GM12878 (cell line): ENCODE measurements at regions not wholly inside any gene's neighbourhood (a gene's known extent, or its start where the extent isn't known, plus 50 kb on each side); places are given as distances from the start of the nearest gene placed in this dataset.

Source experiments
- ATAC-seq: fragments of 200-7000 bp; cut with Tn5 transposase; 3 replicates; pipeline ENCODE4 v1.9.1; 2020; ENCODE audit warnings: mild to moderate bottlenecking, moderate library complexity
- BruUV-seq: library from RNA; stranded (reverse); fragments of 400-500 nt; replicated peaks from 2 replicates; lab custom pipeline; 2021; lab: Mats Ljungman, UMichigan
- CTCF ChIA-PET: fragments of 300-600 bp; sonication (Branson Sonifier 250); formaldehyde crosslinking; extraction: SDS; loops from one replicate; lab custom pipeline; 2021; ENCODE audit warnings: inconsistent platforms; lab: Yijun Ruan, JAX
- POLR2A ChIA-PET: fragments of 350-600 bp; formaldehyde crosslinking; extraction: SDS; loops from one replicate; lab custom pipeline; 2021; ENCODE audit warnings: inconsistent platforms; lab: Charles Lee
- RAD21 ChIA-PET: fragments of 300-600 bp; sonication (Branson Sonifier 250); formaldehyde crosslinking; loops from one replicate; lab custom pipeline; 2023; ENCODE audit warnings: antibody characterized with exemption; ENCODE audit not compliant: unreplicated experiment; lab: Charles Lee
- SMC1A ChIA-PET: fragments of 300-600 bp; sonication (Branson Sonifier 250); formaldehyde crosslinking; loops from one replicate; lab custom pipeline; 2023; ENCODE audit not compliant: unreplicated experiment, uncharacterized antibody; lab: Charles Lee
- DNase-seq: peaks from one replicate; pipeline ENCODE4 v3.0.0-alpha.2; 2011; ENCODE audit warnings: low read depth, low spot score
- FAIRE-seq: peaks from 3 replicates; lab custom pipeline; 2011; peaks lifted over from hg19 to GRCh38; lab: Jason Lieb, UNC
- H2AFZ ChIP-seq: 2 replicates; pipeline ENCODE4 v1.6.0; 2011; ENCODE audit warnings: low read depth, low read length, control low read depth; ENCODE audit not compliant: control insufficient read depth
- H3K27ac ChIP-seq: 2 replicates; pipeline ENCODE4 v1.5.1; 2011; ENCODE audit warnings: control low read depth; ENCODE audit not compliant: control insufficient read depth, insufficient read depth
- H3K27me3 ChIP-seq, 2 experiments: replicated peaks in 1 of 2; 2 replicates each; pipeline versions ENCODE4 v1.6.0 to v1.6.1; 2011; ENCODE audit warnings: low read length in 1 of 2; ENCODE audit not compliant: control insufficient read depth in 2 of 2, insufficient read depth in 2 of 2
- H3K36me3 ChIP-seq, 2 experiments: 2 replicates each; pipeline ENCODE4 v1.5.1; 2011; ENCODE audit warnings: low read length in 1 of 2; ENCODE audit not compliant: control insufficient read depth in 2 of 2, insufficient read depth in 2 of 2
- H3K4me1 ChIP-seq: 2 replicates; pipeline ENCODE4 v1.6.1; 2011; ENCODE audit warnings: mild to moderate bottlenecking, low read length, moderate library complexity, mixed read lengths; ENCODE audit not compliant: control insufficient read depth, insufficient read depth
- H3K4me2 ChIP-seq: 2 replicates; pipeline ENCODE4 v1.6.0; 2011; ENCODE audit warnings: control low read depth; ENCODE audit not compliant: control insufficient read depth, insufficient read depth
- H3K4me3 ChIP-seq: fragments of 200-600 bp; sonication (generic); 2 replicates; pipeline ENCODE4 v1.5.1; 2016
- H3K79me2 ChIP-seq: 2 replicates; pipeline ENCODE4 v1.6.0; 2011; ENCODE audit warnings: low read length; ENCODE audit not compliant: control insufficient read depth, insufficient read depth
- H3K9ac ChIP-seq: 2 replicates; pipeline ENCODE4 v1.8.0; 2011; ENCODE audit warnings: low read length, control low read depth, mixed read lengths; ENCODE audit not compliant: control insufficient read depth, insufficient read depth
- H3K9me3 ChIP-seq: replicated peaks from 3 replicates; pipeline ENCODE4 v1.5.1; 2011; ENCODE audit warnings: mild to moderate bottlenecking, low read length; ENCODE audit not compliant: control insufficient read depth, insufficient read depth
- H4K20me1 ChIP-seq: 2 replicates; pipeline ENCODE4 v1.6.0; 2011; ENCODE audit not compliant: control insufficient read depth, insufficient read depth
- CHD4 ChIP-seq: fragments of 200-600 bp; sonication (generic); IDR thresholded peaks from 2 replicates; pipeline ENCODE4 v1.6.1; 2016; ENCODE audit warnings: mild to moderate bottlenecking
- FOXM1 ChIP-seq: IDR thresholded peaks from 2 replicates; pipeline ENCODE4 v1.6.1; 2012; ENCODE audit warnings: low read depth, mild to moderate bottlenecking, inconsistent platforms, low read length, moderate library complexity
- JUNB ChIP-seq: IDR thresholded peaks from 2 replicates; pipeline ENCODE4 v1.6.1; 2016; ENCODE audit warnings: antibody characterized with exemption, mild to moderate bottlenecking
- KAT2A ChIP-seq: conservative IDR thresholded peaks from 2 replicates; pipeline ENCODE4 v1.6.1; 2011; ENCODE audit warnings: low read depth, low read length; ENCODE audit not compliant: control insufficient read depth
- MTA3 ChIP-seq: IDR thresholded peaks from 2 replicates; pipeline ENCODE4 v1.6.1; 2012; ENCODE audit warnings: low read length, inconsistent platforms, borderline replicate concordance
- NFYB ChIP-seq: IDR thresholded peaks from 2 replicates; pipeline ENCODE4 v1.6.1; 2011; ENCODE audit warnings: low read depth, mild to moderate bottlenecking, low read length, improper control_type of control experiment, moderate library complexity; ENCODE audit not compliant: insufficient read depth
- NR2C1 ChIP-seq: fragments of 450-650 bp; IDR thresholded peaks from 2 replicates; pipeline ENCODE4 v1.6.1; 2017; ENCODE audit warnings: antibody characterized with exemption, mild to moderate bottlenecking, moderate library complexity
- NRF1 ChIP-seq: conservative IDR thresholded peaks from 2 replicates; pipeline ENCODE4 v1.6.1; 2011; ENCODE audit warnings: mild to moderate bottlenecking, low read depth, low read length, improper control_type of control experiment
- POLR2AphosphoS5 ChIP-seq: IDR thresholded peaks from 2 replicates; pipeline ENCODE4 v1.6.1; 2011; ENCODE audit warnings: mild to moderate bottlenecking, low read length, inconsistent platforms
- RUNX3 ChIP-seq: IDR thresholded peaks from 2 replicates; pipeline ENCODE4 v1.6.1; 2012; ENCODE audit warnings: low read length, inconsistent platforms
- SP1 ChIP-seq: IDR thresholded peaks from one replicate; pipeline ENCODE4 v1.6.1; 2011; ENCODE audit warnings: low read depth, low read length
- WGBS: methylation state at CpG from one replicate; pipeline ENCODE4 v1.1.6; 2016; ENCODE audit warnings: low lambda C conversion rate; ENCODE audit not compliant: insufficient replicate concordance, insufficient coverage; ENCODE audit errors: missing lambda C conversion rate; 5-methylcytosine and 5-hydroxymethylcytosine counted together
- in situ Hi-C: fragments of 300-500 bp; cut with MboI; formaldehyde crosslinking; loops from 9 replicates; pipeline ENCODE4 v1.14.3; 2018; ENCODE audit warnings: mixed read lengths
- intact Hi-C: fragments of 100-400 bp; cut with micrococcal nuclease; formaldehyde crosslinking; loops from one replicate; pipeline ENCODE4 v1.14.2; 2022; ENCODE audit not compliant: unreplicated experiment
- TF ChIP-seq, protein P1 (sequence below): fragments of 450-650 bp; IDR thresholded peaks from 2 replicates; pipeline ENCODE4 v1.6.1; 2017; ENCODE audit warnings: borderline replicate concordance
- TF ChIP-seq, protein P2 (sequence below): fragments of 450-650 bp; IDR thresholded peaks from 2 replicates; pipeline ENCODE4 v1.6.1; 2017; ENCODE audit warnings: mild to moderate bottlenecking, moderate library complexity
- TF ChIP-seq, protein P3 (sequence below): IDR thresholded peaks from 2 replicates; pipeline ENCODE4 v1.6.1; 2011; ENCODE audit warnings: low read depth, mild to moderate bottlenecking, low read length, moderate library complexity, borderline replicate concordance; ENCODE audit errors: extremely low read depth
- TF ChIP-seq, protein P4 (sequence below): fragments of 150-350 bp; IDR thresholded peaks from 2 replicates; pipeline ENCODE4 v1.6.1; 2014; ENCODE audit warnings: mild to moderate bottlenecking, low read depth, low read length
- TF ChIP-seq, protein P5 (sequence below): IDR thresholded peaks from 2 replicates; pipeline ENCODE4 v1.6.1; 2012; ENCODE audit warnings: low read depth, low read length, improper control_type of control experiment
- TF ChIP-seq, protein P6 (sequence below): IDR thresholded peaks from 2 replicates; pipeline ENCODE4 v1.6.1; 2012; ENCODE audit warnings: low read depth, low read length, improper control_type of control experiment

DNA sequence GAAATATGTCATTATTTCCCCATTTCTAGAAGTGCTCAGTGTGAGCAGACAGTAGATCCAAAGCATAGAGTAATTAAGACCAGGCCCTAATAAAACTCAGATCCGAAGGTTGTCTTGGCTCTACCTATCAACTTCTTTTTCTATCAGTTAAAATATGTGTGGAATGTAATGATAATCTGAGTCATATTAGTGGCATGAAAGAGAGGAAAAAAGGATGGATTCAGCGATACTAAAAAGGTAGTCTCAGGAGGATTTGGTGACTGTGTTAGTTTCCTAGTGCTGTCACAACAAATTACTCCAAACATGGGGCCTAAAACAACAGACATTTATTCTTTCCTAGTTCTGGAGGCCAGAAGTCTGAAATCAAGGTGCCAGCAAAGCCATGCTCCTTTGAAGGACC lies 103.7 kb upstream of the NABP1 start:
- POLR2A ChIA-PET: interaction anchor here (1.1 kb wide), 1 partner anchor 104 kb away, joined by 3 read pairs; the partner anchor contains the start of gene NABP1
- DNase-seq (no peak), ATAC-seq (no peak), FAIRE-seq (no peak)
- Histone ChIP-seq H3K4me2 (no peak overlapping the region), H3K27me3 (no peaks in the 10 kb centered on the region), H3K27ac (no peak overlapping the region), H3K36me3 (no peaks in the 10 kb centered on the region), H3K4me3 (no peak overlapping the region), H2AFZ (no peak overlapping the region), H3K9me3 (no peaks in the 10 kb centered on the region), H3K79me2 (no peaks in the 10 kb centered on the region), H4K20me1 (no peaks in the 10 kb centered on the region), H3K9ac (no peak overlapping the region), H3K4me1 (peaks cover 10% of the 10 kb centered on the region)
- CTCF ChIA-PET: interaction anchor here (0.7 to 1.3 kb wide), 6 partner anchors 9 to 589 kb away, joined by 3 to 4 read pairs (median 3); no protein-coding TSS in a partner anchor
- in situ Hi-C loops (no loop called here), intact Hi-C loops (loop anchor here (5.0 kb wide), 1 partner anchor 43 kb away; no protein-coding TSS in a partner anchor)
- BruUV-seq: no TSS peak
- SMC1A ChIA-PET: interaction anchor here (0.9 to 2.4 kb wide), 3 partner anchors 112 to 588 kb away, joined by 3 to 7 read pairs (median 5); no protein-coding TSS in a partner anchor
- RAD21 ChIA-PET: interaction anchor here (0.9 kb wide), 1 partner anchor 10 kb away, joined by 4 read pairs; no protein-coding TSS in a partner anchor
- WGBS: 90% methylated on average over 2 of the region's 2 CpGs
- TF ChIP-seq SP1 (no peak), NFYB (no peak), RUNX3 (no peak), FOXM1 (no peak), NRF1 (no peak), MTA3 (no peak), CHD4 (no peak), NR2C1 (no peak), POLR2AphosphoS5 (no peak), KAT2A (no peak), JUNB (no peak)
- TF ChIP-seq, protein P1, sequence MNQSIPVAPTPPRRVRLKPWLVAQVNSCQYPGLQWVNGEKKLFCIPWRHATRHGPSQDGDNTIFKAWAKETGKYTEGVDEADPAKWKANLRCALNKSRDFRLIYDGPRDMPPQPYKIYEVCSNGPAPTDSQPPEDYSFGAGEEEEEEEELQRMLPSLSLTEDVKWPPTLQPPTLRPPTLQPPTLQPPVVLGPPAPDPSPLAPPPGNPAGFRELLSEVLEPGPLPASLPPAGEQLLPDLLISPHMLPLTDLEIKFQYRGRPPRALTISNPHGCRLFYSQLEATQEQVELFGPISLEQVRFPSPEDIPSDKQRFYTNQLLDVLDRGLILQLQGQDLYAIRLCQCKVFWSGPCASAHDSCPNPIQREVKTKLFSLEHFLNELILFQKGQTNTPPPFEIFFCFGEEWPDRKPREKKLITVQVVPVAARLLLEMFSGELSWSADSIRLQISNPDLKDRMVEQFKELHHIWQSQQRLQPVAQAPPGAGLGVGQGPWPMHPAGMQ: no peak
- TF ChIP-seq, protein P2, sequence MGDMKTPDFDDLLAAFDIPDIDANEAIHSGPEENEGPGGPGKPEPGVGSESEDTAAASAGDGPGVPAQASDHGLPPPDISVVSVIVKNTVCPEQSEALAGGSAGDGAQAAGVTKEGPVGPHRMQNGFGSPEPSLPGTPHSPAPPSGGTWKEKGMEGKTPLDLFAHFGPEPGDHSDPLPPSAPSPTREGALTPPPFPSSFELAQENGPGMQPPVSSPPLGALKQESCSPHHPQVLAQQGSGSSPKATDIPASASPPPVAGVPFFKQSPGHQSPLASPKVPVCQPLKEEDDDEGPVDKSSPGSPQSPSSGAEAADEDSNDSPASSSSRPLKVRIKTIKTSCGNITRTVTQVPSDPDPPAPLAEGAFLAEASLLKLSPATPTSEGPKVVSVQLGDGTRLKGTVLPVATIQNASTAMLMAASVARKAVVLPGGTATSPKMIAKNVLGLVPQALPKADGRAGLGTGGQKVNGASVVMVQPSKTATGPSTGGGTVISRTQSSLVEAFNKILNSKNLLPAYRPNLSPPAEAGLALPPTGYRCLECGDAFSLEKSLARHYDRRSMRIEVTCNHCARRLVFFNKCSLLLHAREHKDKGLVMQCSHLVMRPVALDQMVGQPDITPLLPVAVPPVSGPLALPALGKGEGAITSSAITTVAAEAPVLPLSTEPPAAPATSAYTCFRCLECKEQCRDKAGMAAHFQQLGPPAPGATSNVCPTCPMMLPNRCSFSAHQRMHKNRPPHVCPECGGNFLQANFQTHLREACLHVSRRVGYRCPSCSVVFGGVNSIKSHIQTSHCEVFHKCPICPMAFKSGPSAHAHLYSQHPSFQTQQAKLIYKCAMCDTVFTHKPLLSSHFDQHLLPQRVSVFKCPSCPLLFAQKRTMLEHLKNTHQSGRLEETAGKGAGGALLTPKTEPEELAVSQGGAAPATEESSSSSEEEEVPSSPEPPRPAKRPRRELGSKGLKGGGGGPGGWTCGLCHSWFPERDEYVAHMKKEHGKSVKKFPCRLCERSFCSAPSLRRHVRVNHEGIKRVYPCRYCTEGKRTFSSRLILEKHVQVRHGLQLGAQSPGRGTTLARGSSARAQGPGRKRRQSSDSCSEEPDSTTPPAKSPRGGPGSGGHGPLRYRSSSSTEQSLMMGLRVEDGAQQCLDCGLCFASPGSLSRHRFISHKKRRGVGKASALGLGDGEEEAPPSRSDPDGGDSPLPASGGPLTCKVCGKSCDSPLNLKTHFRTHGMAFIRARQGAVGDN: no peak
- TF ChIP-seq, protein P3, sequence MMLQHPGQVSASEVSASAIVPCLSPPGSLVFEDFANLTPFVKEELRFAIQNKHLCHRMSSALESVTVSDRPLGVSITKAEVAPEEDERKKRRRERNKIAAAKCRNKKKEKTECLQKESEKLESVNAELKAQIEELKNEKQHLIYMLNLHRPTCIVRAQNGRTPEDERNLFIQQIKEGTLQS: no peak
- TF ChIP-seq, protein P4, sequence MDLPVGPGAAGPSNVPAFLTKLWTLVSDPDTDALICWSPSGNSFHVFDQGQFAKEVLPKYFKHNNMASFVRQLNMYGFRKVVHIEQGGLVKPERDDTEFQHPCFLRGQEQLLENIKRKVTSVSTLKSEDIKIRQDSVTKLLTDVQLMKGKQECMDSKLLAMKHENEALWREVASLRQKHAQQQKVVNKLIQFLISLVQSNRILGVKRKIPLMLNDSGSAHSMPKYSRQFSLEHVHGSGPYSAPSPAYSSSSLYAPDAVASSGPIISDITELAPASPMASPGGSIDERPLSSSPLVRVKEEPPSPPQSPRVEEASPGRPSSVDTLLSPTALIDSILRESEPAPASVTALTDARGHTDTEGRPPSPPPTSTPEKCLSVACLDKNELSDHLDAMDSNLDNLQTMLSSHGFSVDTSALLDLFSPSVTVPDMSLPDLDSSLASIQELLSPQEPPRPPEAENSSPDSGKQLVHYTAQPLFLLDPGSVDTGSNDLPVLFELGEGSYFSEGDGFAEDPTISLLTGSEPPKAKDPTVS: no peak
- TF ChIP-seq, protein P5, sequence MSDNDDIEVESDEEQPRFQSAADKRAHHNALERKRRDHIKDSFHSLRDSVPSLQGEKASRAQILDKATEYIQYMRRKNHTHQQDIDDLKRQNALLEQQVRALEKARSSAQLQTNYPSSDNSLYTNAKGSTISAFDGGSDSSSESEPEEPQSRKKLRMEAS: no peak
- TF ChIP-seq, protein P6, sequence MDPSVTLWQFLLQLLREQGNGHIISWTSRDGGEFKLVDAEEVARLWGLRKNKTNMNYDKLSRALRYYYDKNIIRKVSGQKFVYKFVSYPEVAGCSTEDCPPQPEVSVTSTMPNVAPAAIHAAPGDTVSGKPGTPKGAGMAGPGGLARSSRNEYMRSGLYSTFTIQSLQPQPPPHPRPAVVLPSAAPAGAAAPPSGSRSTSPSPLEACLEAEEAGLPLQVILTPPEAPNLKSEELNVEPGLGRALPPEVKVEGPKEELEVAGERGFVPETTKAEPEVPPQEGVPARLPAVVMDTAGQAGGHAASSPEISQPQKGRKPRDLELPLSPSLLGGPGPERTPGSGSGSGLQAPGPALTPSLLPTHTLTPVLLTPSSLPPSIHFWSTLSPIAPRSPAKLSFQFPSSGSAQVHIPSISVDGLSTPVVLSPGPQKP: no peak
